Ishikawa (cell line): ENCODE measurements at regions not wholly inside any gene's neighbourhood (a gene's known extent, or its start where the extent isn't known, plus 50 kb on each side); places are given as distances from the start of the nearest gene placed in this dataset.

Source experiments
- CEBPB ChIP-seq: IDR thresholded peaks from 2 replicates; pipeline ENCODE4 v1.6.1; 2012
- CREB1 ChIP-seq: IDR thresholded peaks from 2 replicates; pipeline ENCODE4 v1.6.1; 2012; ENCODE audit warnings: low read depth
- EGR1 ChIP-seq: IDR thresholded peaks from 2 replicates; pipeline ENCODE4 v1.6.1; 2012
- EP300 ChIP-seq: IDR thresholded peaks from 2 replicates; pipeline ENCODE4 v1.6.1; 2012; ENCODE audit warnings: borderline replicate concordance
- FOXM1 ChIP-seq: IDR thresholded peaks from 2 replicates; pipeline ENCODE4 v1.6.1; 2012; ENCODE audit warnings: low read depth, borderline replicate concordance
- MAX ChIP-seq: IDR thresholded peaks from 2 replicates; pipeline ENCODE4 v1.6.1; 2012
- NFIC ChIP-seq: IDR thresholded peaks from 2 replicates; pipeline ENCODE4 v1.6.1; 2012
- RAD21 ChIP-seq: IDR thresholded peaks from 2 replicates; pipeline ENCODE4 v1.6.1; 2012; ENCODE audit warnings: low read depth
- TAF1 ChIP-seq: IDR thresholded peaks from 2 replicates; pipeline ENCODE4 v1.6.1; 2012; ENCODE audit warnings: low read depth, mild to moderate bottlenecking
- TCF12 ChIP-seq: IDR thresholded peaks from 2 replicates; pipeline ENCODE4 v1.6.1; 2012; ENCODE audit warnings: low read depth
- TEAD4 ChIP-seq: IDR thresholded peaks from 2 replicates; pipeline ENCODE4 v1.6.1; 2012
- YY1 ChIP-seq: IDR thresholded peaks from 2 replicates; pipeline ENCODE4 v1.6.1; 2012; ENCODE audit warnings: low read depth
- ZBTB7A ChIP-seq: IDR thresholded peaks from 2 replicates; pipeline ENCODE4 v1.6.1; 2012; ENCODE audit warnings: low read depth
- TF ChIP-seq, protein P1 (sequence below): IDR thresholded peaks from 2 replicates; pipeline ENCODE4 v1.6.1; 2012; ENCODE audit warnings: low read depth, mild to moderate bottlenecking
- TF ChIP-seq, protein P2 (sequence below): IDR thresholded peaks from 2 replicates; pipeline ENCODE4 v1.6.1; 2012

- TF ChIP-seq CEBPB (no peak), MAX (no peak), EGR1 (no peak), CREB1 (no peak), RAD21 (peak; percentile 85), FOXM1 (no peak), TAF1 (no peak)
Measured at GRCh38 chrX:46408553-46409407, 136.4 kb downstream of the ZNF674 start.

DNA sequence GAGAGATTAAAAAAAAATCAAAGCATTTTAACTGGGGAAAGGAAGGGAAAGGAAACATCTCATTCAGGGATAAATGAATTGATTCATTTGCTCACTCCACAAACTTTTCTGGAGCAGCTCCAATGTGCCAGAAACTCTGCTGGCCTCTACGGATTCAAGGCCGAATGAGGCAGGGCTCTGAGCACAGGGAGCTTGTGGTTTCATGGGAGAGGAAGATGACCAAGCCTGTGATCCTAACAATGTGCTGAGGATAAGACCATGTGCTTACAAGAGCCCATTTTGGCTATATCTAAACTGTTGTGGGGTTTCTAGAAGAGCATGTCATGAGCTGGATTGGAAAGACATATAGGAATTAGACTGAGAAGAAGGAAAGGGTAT is 137.5 kb downstream of the ZNF674 start:
- TF ChIP-seq NFIC: no peak
- no peak for TF ChIP-seq CEBPB
- no peak for TF ChIP-seq MAX
- TF ChIP-seq FOXM1: no peak
- TF ChIP-seq TAF1: no peak
- no peak for TF ChIP-seq TCF12
- no peak for TF ChIP-seq RAD21
- TF ChIP-seq, protein P1, sequence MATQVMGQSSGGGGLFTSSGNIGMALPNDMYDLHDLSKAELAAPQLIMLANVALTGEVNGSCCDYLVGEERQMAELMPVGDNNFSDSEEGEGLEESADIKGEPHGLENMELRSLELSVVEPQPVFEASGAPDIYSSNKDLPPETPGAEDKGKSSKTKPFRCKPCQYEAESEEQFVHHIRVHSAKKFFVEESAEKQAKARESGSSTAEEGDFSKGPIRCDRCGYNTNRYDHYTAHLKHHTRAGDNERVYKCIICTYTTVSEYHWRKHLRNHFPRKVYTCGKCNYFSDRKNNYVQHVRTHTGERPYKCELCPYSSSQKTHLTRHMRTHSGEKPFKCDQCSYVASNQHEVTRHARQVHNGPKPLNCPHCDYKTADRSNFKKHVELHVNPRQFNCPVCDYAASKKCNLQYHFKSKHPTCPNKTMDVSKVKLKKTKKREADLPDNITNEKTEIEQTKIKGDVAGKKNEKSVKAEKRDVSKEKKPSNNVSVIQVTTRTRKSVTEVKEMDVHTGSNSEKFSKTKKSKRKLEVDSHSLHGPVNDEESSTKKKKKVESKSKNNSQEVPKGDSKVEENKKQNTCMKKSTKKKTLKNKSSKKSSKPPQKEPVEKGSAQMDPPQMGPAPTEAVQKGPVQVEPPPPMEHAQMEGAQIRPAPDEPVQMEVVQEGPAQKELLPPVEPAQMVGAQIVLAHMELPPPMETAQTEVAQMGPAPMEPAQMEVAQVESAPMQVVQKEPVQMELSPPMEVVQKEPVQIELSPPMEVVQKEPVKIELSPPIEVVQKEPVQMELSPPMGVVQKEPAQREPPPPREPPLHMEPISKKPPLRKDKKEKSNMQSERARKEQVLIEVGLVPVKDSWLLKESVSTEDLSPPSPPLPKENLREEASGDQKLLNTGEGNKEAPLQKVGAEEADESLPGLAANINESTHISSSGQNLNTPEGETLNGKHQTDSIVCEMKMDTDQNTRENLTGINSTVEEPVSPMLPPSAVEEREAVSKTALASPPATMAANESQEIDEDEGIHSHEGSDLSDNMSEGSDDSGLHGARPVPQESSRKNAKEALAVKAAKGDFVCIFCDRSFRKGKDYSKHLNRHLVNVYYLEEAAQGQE: no peak

DNA sequence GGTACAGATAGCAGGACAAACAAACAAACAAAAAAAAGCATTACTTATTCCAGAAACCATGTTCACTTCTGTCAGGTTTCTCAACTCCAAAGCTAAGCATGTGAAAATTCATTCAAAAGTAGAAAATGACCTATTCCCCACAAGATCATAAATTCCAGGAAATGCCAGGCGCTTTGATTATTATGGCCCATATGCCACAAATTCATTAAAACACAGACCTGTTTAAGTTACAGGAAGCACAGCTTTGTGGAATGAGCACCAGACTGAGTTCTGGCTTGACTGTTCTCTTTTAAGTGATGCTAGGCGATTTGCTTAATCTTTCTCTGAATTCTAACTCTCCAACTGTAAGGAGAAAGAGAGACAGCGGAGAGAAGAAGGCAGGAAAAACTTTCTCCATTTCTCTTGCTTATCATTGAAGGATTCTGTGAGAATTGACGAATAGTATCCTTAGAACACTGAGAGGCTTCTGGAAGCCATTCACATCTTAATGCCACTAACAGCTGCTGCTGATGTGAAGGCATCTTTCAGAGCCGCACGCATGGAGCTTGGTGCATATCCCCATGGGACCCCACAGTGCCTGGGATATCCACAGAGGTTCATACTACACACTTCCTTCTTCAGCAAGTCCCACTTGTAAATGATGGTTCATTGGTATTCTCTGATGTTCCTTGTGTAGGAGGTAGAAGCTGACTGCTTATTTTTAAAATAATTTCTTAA is 138.0 kb downstream of the ZNF674 start:
- no peak for TF ChIP-seq TAF1
- TF ChIP-seq, protein P2, sequence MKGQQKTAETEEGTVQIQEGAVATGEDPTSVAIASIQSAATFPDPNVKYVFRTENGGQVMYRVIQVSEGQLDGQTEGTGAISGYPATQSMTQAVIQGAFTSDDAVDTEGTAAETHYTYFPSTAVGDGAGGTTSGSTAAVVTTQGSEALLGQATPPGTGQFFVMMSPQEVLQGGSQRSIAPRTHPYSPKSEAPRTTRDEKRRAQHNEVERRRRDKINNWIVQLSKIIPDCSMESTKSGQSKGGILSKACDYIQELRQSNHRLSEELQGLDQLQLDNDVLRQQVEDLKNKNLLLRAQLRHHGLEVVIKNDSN: no peak
- TF ChIP-seq EGR1: no peak
- no peak for TF ChIP-seq CEBPB
- TF ChIP-seq TEAD4: no peak
- no peak for TF ChIP-seq YY1
- TF ChIP-seq, protein P1: no peak
- TF ChIP-seq RAD21: no peak
- no peak for TF ChIP-seq ZBTB7A
- no peak for TF ChIP-seq NFIC
- TF ChIP-seq CREB1: no peak
- no peak for TF ChIP-seq TCF12

- TF ChIP-seq CEBPB (no peak), MAX (no peak), TCF12 (no peak), YY1 (no peak), TAF1 (no peak), EP300 (no peak), ZBTB7A (no peak), EGR1 (no peak), RAD21 (no peak), TEAD4 (no peak), CREB1 (no peak), FOXM1 (no peak), NFIC (no peak)
- TF ChIP-seq, protein P1: no peak
- TF ChIP-seq, protein P2: no peak
Measured at GRCh38 chrX:46404774-46405173, 140.4 kb downstream of the ZNF674 start.
